GM19043 (cell line): ENCODE measurements at regions not wholly inside any gene's neighbourhood (a gene's known extent, or its start where the extent isn't known, plus 50 kb on each side); places are given as distances from the start of the nearest gene placed in this dataset.
"Not testable (repeated sequence)": the region's sequence is repeated elsewhere in the genome, so short reads cannot be mapped to it uniquely, and the experiment has no call there.

Source experiments
- ATAC-seq: cut with Tn5 transposase; IDR thresholded peaks from one replicate; pipeline ENCODE4 v1.9.1; 2021; ENCODE audit warnings: low read depth; ENCODE audit not compliant: unreplicated experiment

DNA sequence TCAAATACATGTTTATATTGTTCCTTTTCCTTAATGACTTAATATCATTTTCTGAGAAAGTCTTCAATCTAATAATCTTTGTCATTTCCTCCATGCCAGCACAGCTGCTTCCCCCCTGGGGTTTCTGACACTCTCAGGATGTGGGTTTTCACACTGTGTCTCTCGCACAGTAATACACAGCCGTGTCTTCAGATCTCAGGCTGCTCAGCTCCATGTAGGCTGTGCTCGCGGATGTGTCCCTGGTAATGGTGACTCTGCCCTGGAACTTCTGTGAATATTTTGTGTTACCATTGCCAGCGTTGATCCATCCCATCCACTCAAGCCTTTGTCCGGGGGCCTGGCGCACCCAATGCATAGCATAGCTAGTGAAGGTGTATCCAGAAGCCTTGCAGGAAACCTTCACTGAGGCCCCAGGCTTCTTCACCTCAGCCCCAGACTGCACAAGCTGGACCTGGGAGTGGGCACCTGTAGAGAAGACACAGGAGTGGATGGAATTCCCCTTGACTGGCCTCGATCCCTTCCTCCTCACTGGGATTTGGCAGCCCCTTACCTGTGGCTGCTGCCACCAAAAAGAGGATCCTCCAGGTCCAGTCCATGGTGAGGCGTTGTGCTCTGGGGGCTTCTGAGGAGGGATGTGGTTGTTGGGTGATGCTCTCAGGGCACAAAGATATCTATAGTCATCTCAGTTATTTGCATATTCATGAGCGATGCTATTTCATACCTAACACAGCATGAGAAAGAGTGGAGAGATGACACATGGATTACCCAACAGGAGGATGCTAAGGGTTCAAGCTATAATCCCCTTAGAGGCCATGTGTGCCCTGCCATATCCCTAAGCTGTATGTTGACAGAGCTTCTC lies 478.8 kb downstream of the TMEM121 start:
- ATAC-seq, result not testable (repeated sequence)

DNA sequence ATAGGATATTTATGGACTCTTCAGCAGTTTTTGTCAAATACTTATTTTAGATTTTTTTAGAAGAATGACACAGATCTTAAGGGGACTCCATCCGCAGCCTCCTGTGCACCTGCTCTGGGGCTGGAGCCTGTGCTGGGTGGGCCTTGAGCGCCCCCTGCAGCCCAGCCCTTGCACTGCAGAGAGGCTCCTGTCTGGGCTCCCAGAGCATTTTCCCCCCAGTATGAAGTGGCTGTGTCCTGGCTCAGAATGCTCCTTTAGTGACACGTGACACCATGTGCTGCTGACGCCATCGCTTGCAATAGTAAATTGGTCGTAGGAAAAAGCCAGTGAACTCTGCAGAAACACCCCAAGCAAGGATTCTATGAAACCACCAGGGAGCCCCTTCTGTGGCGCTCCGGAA lies 479.7 kb downstream of the TMEM121 start:
- ATAC-seq, result not testable (repeated sequence)

DNA sequence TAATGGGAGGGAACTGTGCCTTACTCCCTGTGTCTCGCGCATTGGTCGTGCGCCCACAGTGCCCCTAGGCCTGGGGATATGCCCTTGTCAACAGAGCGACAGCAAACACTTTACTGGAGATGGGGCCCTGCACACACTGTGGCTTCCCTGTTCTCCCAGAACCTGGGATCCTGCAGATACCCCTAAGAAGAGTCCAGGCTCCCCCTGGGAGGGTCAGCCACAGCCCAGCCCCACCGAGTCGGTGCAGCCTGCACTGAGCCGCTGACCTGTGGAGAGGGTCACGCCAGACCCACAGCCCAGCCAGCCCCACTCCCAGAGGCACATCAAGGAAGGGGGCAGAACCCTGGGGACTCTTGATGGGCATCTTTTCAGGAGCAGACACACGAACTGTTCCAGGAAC lies 480.3 kb downstream of the TMEM121 start:
- ATAC-seq, result not testable (repeated sequence)

DNA sequence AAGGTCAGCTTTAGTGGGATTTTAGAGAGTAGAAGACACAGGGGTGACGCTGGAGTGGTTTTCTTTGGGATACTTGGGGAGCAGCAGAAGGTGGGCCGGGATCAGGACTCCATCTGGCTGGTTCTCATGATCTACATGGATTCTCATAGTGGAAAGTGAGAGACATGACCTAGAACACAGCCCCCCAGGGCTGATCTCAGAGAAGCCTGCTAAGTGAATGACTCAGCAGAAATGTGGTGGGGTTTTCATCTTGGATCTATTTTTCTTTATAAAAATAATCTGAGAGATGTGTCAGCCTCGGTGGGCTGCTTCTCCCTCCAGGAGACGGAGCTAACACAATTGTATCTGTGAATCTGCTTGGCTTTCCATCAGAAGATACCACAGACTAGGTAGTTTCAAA lies 484.4 kb downstream of the TMEM121 start:
- ATAC-seq, result no peak

- not testable (repeated sequence) for ATAC-seq
These were observed 485.4 kb downstream of the TMEM121 start for GRCh38 chr14:106011631-106012360.

DNA sequence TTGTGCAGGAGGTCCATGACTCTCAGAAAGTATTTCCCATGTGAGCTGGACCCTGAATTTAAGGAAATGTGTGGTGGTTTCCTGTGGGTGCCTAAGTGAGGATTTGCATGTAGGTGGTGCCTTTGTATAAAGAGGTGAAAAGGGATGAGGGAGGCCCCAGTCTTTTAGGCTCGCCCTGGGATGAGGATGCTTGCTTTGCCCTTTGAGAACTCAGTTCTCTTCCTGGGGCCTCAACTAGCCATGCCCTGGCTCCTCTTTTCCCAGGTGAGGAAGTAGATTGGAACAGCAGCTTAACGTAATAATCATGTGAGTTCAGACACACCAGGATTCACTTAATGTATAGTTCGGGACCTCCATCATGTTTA lies 486.0 kb downstream of the TMEM121 start:
- ATAC-seq, result not testable (repeated sequence)

GRCh38 chr14:106013879-106014376 lies 487.5 kb downstream of the TMEM121 start:
- ATAC-seq, result no peak

- ATAC-seq, result not testable (repeated sequence)
These were observed 491.6 kb downstream of the TMEM121 start for GRCh38 chr14:106017952-106018351.

DNA sequence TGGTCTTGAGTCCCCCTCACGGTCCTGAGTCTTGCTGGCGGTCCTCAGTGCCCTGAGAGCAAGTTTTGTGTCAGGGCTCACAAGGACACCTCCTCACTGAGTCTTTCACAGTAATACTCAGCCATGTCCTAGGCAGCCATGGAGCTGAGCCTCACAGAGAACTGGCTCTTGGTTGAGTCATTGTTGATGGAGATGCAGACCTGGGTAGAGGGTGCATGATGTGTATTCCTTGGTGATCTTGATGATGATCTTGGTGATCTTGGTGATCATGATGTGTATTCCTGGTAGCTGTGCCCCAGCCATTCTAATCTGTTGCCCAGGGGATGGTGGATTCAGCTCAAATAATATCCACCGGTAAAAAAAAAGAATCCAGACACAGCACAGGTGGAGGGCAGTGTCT lies 495.4 kb downstream of the TMEM121 start:
- ATAC-seq, result no peak

DNA sequence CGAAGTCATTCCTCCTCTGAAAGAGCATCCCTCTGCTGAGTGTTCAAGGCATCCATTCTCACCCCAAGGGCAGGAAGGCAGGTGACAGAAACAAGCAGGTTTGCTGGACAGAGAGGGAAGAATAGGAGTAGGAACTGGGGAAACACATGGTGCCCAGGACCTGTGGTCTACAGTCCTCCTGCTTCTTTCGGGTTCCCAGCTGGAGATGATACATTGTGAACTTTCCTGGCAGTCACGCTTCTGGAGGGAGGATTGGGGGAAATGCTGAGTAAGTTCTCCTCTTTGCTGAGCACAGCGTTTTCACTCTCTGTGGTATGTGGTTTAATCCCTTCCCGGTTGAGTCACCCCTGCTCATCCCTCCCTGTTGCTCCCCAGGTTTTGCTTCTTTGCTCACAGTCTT lies 496.3 kb downstream of the TMEM121 start:
- ATAC-seq, result not testable (repeated sequence)

DNA sequence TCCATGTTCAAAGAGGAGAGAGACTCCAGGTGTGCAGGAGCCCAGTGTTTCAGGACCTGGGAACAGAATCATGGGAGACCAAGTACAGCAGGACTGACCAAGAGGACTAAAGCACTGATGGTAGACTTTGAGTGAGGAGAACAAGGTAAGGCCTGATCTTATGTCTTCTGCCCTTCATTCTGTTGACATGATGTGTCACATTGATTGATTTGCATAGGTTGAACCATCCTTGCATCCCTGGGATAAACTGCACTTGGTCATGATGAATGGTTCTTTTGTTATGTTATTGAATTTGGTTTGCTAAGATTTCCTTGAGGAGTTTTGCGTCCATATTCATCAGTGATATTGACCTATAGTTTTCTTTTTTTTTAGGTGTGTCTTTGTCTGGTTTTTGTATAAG lies 497.0 kb downstream of the TMEM121 start:
- no peak for ATAC-seq

DNA sequence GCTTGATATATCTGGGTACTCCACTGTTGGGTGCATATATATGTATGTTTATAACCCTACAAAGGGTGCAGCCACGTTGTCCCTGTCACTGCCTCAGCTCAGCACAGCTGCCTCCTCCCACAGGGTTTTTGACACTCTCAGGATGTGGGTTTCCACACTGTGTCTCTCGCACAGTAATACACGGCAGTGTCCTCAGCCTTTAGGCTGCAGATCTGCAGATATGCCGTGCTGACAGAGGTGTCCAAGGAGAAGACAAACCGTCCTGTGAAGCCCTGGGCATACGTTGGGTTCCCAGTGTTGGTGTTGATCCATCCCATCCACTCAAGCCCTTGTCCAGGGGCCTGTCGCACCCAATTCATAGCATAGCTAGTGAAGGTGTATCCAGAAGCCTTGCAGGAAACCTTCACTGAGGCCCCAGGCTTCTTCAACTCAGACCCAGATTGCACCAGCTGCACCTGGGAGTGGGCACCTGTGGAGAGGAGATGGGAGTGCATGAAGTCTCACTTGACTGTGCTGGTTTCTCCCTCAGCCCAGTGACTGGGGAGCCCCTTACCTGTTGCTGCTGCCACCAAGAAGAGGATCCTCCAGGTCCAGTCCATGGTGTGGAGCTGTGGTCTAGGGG lies 498.7 kb downstream of the TMEM121 start:
- no peak for ATAC-seq

DNA sequence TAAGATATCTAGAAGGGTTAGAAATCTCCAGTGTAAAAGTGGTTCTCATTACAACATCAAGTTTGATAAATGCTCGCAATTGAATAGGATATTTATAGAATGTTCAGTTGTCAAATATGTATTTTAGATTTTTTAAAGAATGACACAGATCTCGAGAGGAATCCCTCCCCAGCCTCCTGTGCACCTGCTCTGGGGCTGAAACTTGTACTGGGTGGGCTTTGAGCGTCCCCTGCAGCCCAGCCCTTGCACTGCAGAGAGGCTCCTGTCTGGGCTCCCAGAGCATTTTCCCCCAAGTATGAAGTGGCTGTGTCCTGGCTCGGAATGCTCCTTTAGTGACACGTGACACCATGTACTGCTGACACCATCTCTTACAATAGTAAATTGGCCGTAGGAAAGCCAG lies 499.6 kb downstream of the TMEM121 start:
- no peak for ATAC-seq

DNA sequence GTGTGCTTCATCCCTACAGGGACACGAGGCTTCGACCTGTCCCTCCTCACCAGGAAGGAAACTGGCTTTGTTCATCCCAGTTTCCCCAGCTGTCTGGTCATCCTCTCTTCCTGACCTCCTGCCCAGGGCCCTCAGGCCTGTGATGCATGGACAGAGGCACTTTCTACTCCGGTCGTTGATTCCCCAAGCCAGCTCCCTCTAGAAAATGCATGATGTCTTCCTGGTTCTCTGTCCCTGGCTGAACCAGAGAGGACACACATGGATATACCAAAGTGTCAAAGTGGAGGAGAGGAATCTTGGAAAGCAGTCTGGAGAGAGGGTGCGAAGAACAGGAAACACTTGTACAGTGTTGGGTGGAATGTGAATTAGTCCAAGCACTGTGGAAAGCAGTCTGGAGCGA lies 501.4 kb downstream of the TMEM121 start:
- ATAC-seq, result not testable (repeated sequence)

- ATAC-seq, result no peak
These were observed 503.6 kb downstream of the TMEM121 start for GRCh38 chr14:106029959-106030358.

DNA sequence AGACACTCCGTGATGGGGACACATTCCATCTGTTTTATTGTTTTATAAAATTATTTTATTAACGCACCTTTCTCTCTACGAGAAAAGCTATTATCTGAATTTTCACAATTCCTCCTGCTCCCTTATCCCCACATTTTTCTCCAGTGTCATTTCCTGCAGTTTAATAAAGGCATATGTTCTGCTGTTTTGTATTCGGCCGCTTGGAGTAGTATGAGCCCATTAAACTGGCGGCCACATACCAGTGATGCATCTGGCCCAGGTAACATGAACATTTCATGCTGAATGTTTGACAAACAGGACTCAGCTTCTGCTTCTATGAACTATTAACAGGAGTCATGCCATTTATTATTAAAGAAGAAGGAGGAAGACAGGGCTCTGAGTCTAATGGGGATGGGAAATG lies 511.0 kb downstream of the TMEM121 start:
- ATAC-seq, result no peak

DNA sequence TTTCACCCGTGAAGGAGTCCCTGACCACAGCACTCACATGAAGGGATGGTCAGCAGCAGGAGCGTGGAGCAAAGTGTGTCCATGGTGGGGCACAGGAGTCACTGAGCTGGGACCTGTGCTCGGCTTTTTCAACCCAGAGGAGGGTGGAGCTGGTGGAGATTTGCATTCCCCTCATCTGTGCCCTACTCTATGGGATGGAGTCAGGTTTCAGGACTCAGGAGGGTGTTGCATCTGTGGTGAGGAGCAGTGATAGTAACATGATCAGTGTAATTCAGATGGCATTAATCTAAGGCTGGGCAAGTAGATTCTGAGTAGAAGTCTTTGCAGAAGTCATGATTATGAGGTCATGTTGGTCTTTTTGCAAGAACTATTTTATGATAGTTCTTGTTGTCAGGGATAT lies 511.9 kb downstream of the TMEM121 start:
- no peak for ATAC-seq

GRCh38 chr14:106039400-106039799 lies 513.0 kb downstream of the TMEM121 start:
- ATAC-seq, result no peak

DNA sequence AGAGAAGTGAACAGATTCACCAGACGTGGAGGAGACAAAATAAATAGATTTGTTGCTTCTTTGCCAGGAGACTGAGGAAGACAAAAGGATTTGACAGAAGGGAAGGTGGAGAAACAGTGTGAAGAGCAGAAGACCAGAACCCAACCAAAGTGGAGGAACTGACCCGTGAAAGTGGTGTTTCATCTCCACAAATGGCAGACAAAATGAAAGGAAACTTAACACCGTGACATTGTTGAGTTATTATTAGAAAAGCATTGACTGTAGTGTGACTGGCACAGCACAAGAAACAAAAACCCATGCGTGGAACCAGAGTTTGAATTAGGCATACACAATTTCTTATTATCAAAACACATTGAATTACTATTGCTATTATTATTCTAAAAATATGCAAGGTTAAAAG lies 518.1 kb downstream of the TMEM121 start:
- no peak for ATAC-seq

DNA sequence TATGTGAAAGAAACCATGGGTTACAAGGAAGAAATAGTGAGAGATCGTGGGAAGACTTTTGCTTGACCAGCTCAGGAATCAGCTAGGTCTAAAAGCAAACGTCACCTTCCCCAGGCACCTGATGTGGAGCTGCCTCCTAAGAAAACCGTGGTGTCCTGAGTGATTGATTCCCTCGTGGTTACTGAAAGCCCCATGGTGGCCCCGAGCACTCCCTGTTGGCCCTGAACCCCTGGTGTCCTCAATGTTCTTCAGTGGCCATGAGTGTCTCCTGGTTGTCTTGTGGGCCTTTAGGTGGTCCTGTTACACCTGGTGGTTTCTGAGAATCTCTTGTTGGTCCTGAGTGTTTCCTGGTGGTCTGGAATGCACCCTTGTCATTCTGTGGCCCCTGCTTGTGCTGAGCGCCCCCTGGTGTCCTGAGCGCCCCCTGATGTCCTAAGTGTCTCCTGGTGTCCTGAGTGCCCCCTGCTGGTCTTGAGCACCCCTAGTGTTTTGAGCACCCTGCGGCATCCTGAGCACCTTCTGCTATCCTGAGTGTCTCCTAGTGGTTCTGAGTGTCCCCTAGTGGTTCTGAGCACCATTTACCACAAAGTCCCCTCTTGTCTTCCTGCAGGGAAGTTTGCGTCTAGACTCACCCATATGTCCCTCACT lies 518.7 kb downstream of the TMEM121 start:
- ATAC-seq, result no peak

DNA sequence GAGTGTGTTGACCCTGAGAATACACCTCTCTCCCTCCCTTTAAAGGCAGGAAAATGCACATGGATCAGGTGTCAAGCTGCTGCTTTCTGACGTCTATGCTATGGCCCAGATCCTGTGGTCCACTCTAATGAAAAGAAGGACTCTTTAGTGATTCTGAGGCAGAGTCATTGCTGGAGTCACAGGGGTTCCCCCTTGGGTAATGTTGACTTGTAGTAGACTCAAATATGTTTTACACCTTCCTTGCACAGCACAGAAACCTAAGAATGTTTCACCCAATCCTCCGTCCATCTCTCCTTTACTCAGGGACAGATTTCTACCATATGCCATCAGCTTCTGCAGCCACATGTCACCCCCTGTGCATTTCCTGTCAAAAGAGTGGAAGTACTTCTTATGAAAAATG lies 525.4 kb downstream of the TMEM121 start:
- ATAC-seq, result no peak
